MM.1S (cell line): ENCODE measurements at regions not wholly inside any gene's neighbourhood (a gene's known extent, or its start where the extent isn't known, plus 50 kb on each side); places are given as distances from the start of the nearest gene placed in this dataset.

Experiments
- DNase-seq: peaks from one replicate; pipeline ENCODE4 v3.0.0-alpha.2; 2015
- H2AFZ ChIP-seq: fragments of 300-600 bp; sonication (generic); 2 replicates; pipeline ENCODE4 v1.6.0; 2016; ENCODE audit warnings: antibody characterized with exemption, low read length
- H3F3A ChIP-seq: fragments of 300-600 bp; sonication (generic); 2 replicates; pipeline ENCODE4 v1.6.1; 2016; ENCODE audit warnings: mild to moderate bottlenecking, antibody characterized with exemption, low read length, moderate library complexity, mixed read lengths; ENCODE audit not compliant: insufficient read depth
- H3K27ac ChIP-seq: fragments of 300-600 bp; sonication (generic); 2 replicates; pipeline ENCODE4 v1.5.1; 2016; ENCODE audit warnings: mild to moderate bottlenecking, low read length
- H3K27me3 ChIP-seq: fragments of 300-600 bp; sonication (generic); replicated peaks from 2 replicates; pipeline ENCODE4 v1.6.0; 2016; ENCODE audit warnings: low read length; ENCODE audit not compliant: insufficient read depth
- H3K36me3 ChIP-seq: fragments of 300-600 bp; sonication (generic); replicated peaks from 2 replicates; pipeline ENCODE4 v1.6.1; 2016; ENCODE audit warnings: mild to moderate bottlenecking, low read length, mixed read lengths; ENCODE audit not compliant: insufficient read depth
- H3K4me1 ChIP-seq: fragments of 300-600 bp; sonication (generic); 2 replicates; pipeline ENCODE4 v1.6.1; 2016; ENCODE audit warnings: low read length, mixed read lengths
- H3K4me2 ChIP-seq: fragments of 300-600 bp; sonication (generic); 2 replicates; pipeline ENCODE4 v1.6.0; 2016; ENCODE audit warnings: low read depth, low read length
- H3K4me3 ChIP-seq: fragments of 300-600 bp; sonication (generic); 2 replicates; pipeline ENCODE4 v1.5.1; 2016; ENCODE audit warnings: low read length, mixed read lengths
- H3K79me2 ChIP-seq: fragments of 300-600 bp; sonication (generic); 2 replicates; pipeline ENCODE4 v1.6.1; 2016; ENCODE audit warnings: mixed run types, low read length, mixed read lengths
- H3K9ac ChIP-seq: fragments of 300-600 bp; sonication (generic); 2 replicates; pipeline ENCODE4 v1.6.1; 2016; ENCODE audit warnings: low read length, mixed read lengths
- H3K9me2 ChIP-seq: fragments of 300-600 bp; sonication (generic); replicated peaks from 2 replicates; pipeline ENCODE4 v1.6.1; 2016; ENCODE audit warnings: mild to moderate bottlenecking, low read length, mixed read lengths; ENCODE audit not compliant: insufficient read depth
- H3K9me3 ChIP-seq: fragments of 300-600 bp; sonication (generic); replicated peaks from 2 replicates; pipeline ENCODE4 v1.6.1; 2016; ENCODE audit warnings: mild to moderate bottlenecking, low read length, mixed read lengths; ENCODE audit not compliant: insufficient read depth
- H4K20me1 ChIP-seq: fragments of 300-600 bp; sonication (generic); 2 replicates; pipeline ENCODE4 v1.6.1; 2016; ENCODE audit warnings: mild to moderate bottlenecking, low read length, moderate library complexity, mixed read lengths; ENCODE audit not compliant: insufficient read depth
- CTCF ChIP-seq: fragments of 300-600 bp; sonication (generic); IDR thresholded peaks from 2 replicates; pipeline ENCODE4 v1.5.1; 2016; ENCODE audit warnings: antibody characterized with exemption, low read length, mixed read lengths
- EZH2 ChIP-seq: fragments of 300-600 bp; sonication (generic); optimal IDR thresholded peaks from 2 replicates; pipeline ENCODE3; 2017; ENCODE audit warnings: low read depth, mild to moderate bottlenecking, antibody characterized with exemption, low read length, mixed read lengths
- EZH2phosphoT487 ChIP-seq: fragments of 300-600 bp; sonication (generic); IDR thresholded peaks from 2 replicates; pipeline ENCODE4 v1.6.1; 2018; ENCODE audit warnings: antibody characterized with exemption, low read length

GRCh38 chr6:44060612-44061374 is 66.5 kb downstream of the MRPL14 start:
- Histone ChIP-seq H3F3A (no peaks in the 10 kb centered on the region), H3K4me1 (no peaks in the 10 kb centered on the region)

GRCh38 chr6:44059359-44060346 is 67.6 kb downstream of the MRPL14 start:
- no peak overlapping the region for H3K27ac ChIP-seq
- H3K36me3 ChIP-seq, result no peaks in the 10 kb centered on the region
- no peak overlapping the region for H3K9ac ChIP-seq
- H3K4me2 ChIP-seq, result no peak overlapping the region
- no peaks in the 10 kb centered on the region for H3K79me2 ChIP-seq
- DNase-seq, result no peak
- no peaks in the 10 kb centered on the region for H3K4me1 ChIP-seq
- H3K4me3 ChIP-seq, result no peak overlapping the region
- H4K20me1 ChIP-seq, result no peaks in the 10 kb centered on the region
- no peaks in the 10 kb centered on the region for H3F3A ChIP-seq
- no peak for TF ChIP-seq EZH2
- TF ChIP-seq CTCF, result no peak
- no peak for TF ChIP-seq EZH2phosphoT487
- no peak overlapping the region for H2AFZ ChIP-seq
- H3K27me3 ChIP-seq, result no peaks in the 10 kb centered on the region
- H3K9me2 ChIP-seq, result no peaks in the 10 kb centered on the region
- no peaks in the 10 kb centered on the region for H3K9me3 ChIP-seq

More at GRCh38 chr6:44060612-44061374, 66.5 kb downstream of the MRPL14 start:
- Histone ChIP-seq H3K36me3 (no peaks in the 10 kb centered on the region), H3K9ac (no peak overlapping the region), H2AFZ (no peak overlapping the region), H3K79me2 (no peaks in the 10 kb centered on the region), H3K9me3 (no peaks in the 10 kb centered on the region), H4K20me1 (no peaks in the 10 kb centered on the region), H3K27ac (no peak overlapping the region), H3K27me3 (no peaks in the 10 kb centered on the region), H3K4me2 (no peak overlapping the region), H3K9me2 (no peaks in the 10 kb centered on the region), H3K4me3 (no peak overlapping the region)
- TF ChIP-seq CTCF (no peak), EZH2phosphoT487 (no peak), EZH2 (no peak)
- no peak for DNase-seq

- no peak overlapping the region for H3K4me2 ChIP-seq
- H4K20me1 ChIP-seq, result no peaks in the 10 kb centered on the region
- H3K4me1 ChIP-seq, result no peaks in the 10 kb centered on the region
- H3K9me2 ChIP-seq, result no peaks in the 10 kb centered on the region
- no peak overlapping the region for H3K9ac ChIP-seq
- H3K4me3 ChIP-seq, result no peak overlapping the region
- DNase-seq, result no peak
- H3F3A ChIP-seq, result no peaks in the 10 kb centered on the region
- no peak overlapping the region for H2AFZ ChIP-seq
- no peaks in the 10 kb centered on the region for H3K79me2 ChIP-seq
- H3K27me3 ChIP-seq, result no peaks in the 10 kb centered on the region
- no peaks in the 10 kb centered on the region for H3K36me3 ChIP-seq
- TF ChIP-seq EZH2phosphoT487, result no peak
- no peak for TF ChIP-seq CTCF
- TF ChIP-seq EZH2, result no peak
- H3K27ac ChIP-seq, result no peak overlapping the region
- no peaks in the 10 kb centered on the region for H3K9me3 ChIP-seq
Measured at GRCh38 chr6:44058617-44059358, 68.5 kb downstream of the MRPL14 start.
